G401 (cell line): ENCODE measurements at regions not wholly inside any gene's neighbourhood (a gene's known extent, or its start where the extent isn't known, plus 50 kb on each side); places are given as distances from the start of the nearest gene placed in this dataset.

Source experiments
- DNase-seq: peaks from one replicate; pipeline ENCODE4 v3.0.0-alpha.2; 2015; ENCODE audit warnings: low spot score
- in situ Hi-C: cut with HindIII; loops from 2 replicates; pipeline ENCODE4 v1.10.0; 2016; ENCODE audit warnings: low sequenced_read_pairs, mixed read lengths

GRCh38 chr6:23218751-23219150, 649.4 kb downstream of the HDGFL1 start:
- in situ Hi-C loops = no loop called here
- no peak for DNase-seq

DNA sequence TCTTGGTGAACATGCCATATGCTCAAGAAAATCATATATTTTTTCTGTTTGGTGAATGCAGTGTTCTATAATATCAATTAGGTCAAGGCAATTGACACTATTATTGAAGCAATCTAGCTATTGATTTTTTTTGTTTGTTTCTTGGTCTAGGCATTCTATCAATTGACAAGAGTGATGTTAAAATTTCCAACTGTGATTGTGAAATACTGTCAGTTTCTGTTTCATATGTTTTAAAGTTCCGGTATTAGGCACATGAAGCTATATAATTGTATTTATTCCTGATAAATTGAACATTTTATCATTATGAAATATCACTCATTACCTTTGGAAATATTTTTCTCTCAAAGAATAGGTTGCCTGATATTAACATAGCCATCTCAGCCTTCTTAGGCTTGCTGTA, 653.4 kb downstream of the HDGFL1 start:
- in situ Hi-C loops = no loop called here
- DNase-seq = no peak

GRCh38 chr6:23224540-23224939, 655.2 kb downstream of the HDGFL1 start:
- in situ Hi-C loops = no loop called here
- DNase-seq = no peak

GRCh38 chr6:23228439-23229024, 659.2 kb downstream of the HDGFL1 start:
- no peak for DNase-seq
- in situ Hi-C loops = no loop called here

- in situ Hi-C loops = no loop called here
- no peak for DNase-seq
Observed at GRCh38 chr6:23243854-23244253, 674.5 kb downstream of the HDGFL1 start.

DNA sequence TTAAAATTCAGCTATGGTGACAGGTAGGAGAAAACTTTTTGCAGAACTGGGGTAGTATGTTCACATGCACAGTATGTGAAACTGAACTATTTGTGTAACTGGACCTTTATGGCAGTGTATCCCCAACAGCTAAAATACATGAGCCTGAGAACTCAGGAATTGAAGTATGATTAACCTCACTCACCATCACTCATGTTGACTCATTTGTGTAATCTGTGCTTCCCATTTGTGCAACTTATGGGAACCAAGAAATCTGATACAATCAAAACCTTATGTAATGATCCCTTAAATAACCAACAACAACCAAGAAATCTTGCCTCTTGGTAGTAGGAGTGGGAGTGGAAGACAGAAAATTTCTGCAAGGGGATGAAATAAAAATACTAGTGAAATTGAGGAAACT, 674.9 kb downstream of the HDGFL1 start:
- in situ Hi-C loops = no loop called here
- DNase-seq = no peak

GRCh38 chr6:23245572-23245971, 676.2 kb downstream of the HDGFL1 start:
- in situ Hi-C loops = no loop called here
- DNase-seq = no peak

DNA sequence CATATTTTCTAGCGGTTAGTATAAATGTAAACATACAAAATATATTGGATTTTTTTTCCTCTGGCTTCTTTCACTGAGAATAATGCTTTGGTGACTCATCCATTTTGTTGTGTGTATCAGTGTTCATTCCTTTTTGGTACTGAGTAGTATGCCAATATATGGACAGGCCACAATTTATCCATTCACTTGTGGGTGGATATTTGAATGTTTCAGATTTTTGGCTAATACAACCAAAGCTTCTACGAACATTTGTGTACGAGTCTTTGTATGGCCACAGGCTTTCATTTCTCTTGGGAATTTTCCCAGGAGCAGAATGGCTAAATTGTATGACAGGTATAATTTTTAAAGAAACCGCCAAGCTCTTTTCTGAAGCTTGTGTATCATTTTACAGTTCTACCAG, 677.5 kb downstream of the HDGFL1 start:
- no peak for DNase-seq
- in situ Hi-C loops = no loop called here

DNA sequence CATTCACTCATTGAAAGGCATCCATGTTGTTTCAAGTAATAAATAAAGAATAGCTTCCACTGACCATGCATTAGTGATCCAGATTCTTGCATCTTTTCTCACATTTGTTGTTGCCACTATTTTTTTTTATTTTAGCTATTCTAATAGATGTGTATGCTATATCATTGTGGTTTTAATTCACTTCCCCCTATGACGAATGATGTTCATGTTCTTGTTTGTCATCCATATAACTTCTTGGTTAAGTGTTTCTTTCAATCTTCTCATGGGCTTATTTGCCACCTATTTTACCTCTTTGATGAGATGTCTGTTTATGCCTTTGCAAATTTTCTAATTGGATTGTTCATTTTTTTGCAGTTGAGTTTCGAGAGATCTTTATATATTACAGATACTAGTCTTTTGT, 681.2 kb downstream of the HDGFL1 start:
- in situ Hi-C loops = no loop called here
- DNase-seq = no peak

- in situ Hi-C loops = no loop called here
- no peak for DNase-seq
Observed at GRCh38 chr6:23262864-23263263, 693.5 kb downstream of the HDGFL1 start.

DNA sequence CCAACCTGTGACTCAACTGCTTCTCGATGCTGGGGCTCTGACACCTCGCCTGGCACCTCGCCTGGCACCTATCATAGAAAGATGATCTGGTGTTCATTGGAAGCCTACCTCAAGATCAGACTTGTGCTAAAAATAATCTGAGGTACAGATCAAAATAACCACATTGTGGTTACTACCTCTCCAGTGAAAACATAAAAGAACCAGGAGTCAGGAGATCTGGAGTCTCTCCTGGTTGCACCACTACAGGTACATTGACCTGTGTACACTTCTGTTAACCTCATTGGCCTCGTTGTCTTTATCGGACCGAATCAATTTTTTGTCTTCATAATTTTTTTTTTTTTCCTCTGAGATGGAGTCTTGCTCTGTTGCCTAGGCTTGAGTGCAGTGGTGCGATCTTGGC, 695.9 kb downstream of the HDGFL1 start:
- in situ Hi-C loops = no loop called here
- no peak for DNase-seq

DNA sequence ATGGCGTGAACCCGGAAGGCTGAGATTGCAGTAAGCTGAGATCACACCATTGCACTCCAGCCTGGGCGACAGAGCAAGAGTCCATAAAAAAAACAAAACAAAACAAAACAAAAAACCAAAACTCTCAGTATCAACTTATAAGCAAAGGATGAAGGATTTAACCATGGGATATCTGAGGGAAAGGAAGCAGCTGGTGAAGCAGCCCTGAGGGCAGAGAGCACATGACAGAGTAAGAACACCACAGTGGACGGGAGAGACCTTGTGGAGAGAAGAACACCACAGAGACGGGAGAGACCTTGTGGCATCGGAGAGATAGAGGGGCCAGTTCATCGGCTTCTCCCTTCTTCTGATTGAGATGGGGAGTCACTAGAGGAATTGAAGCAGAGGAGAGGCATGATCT, 697.2 kb downstream of the HDGFL1 start:
- in situ Hi-C loops = no loop called here
- no peak for DNase-seq

DNA sequence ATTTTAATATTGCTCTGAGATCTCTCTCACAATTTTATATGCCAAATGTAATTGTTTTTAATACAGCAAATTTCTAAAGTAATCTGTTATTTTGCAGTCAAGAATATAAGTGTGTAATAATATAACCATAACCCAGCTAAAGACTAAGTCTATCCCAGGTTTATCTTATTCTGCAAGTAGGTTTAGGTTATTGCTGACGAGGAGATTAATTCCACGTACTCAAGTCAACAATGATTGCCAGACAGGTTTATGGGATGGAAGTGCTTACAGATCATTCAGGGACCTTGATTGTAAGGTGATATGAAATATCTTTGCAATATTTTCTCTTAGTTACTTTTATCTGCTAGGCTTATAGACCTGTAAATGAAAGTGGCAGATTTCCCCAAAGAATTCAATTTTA, 698.3 kb downstream of the HDGFL1 start:
- in situ Hi-C loops = no loop called here
- DNase-seq = no peak

DNA sequence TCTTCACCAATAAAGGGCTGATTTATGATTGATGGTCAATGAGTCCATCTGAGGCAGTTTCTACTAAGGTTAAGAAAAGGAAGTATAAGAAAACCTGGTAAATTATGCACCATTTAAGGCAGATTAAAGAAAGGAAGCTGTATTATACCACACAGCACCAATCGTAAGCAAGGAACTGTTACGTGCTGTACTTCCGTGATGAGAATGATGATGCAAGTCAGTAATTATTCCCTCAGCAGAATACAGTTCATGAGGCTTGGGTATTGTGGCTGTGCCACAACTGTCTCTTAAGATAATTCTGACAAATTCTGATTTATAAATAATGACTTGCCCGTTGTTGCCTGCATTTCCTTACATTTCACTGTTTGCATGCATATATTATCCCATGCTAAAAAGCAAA, 699.0 kb downstream of the HDGFL1 start:
- no peak for DNase-seq
- in situ Hi-C loops = no loop called here

DNA sequence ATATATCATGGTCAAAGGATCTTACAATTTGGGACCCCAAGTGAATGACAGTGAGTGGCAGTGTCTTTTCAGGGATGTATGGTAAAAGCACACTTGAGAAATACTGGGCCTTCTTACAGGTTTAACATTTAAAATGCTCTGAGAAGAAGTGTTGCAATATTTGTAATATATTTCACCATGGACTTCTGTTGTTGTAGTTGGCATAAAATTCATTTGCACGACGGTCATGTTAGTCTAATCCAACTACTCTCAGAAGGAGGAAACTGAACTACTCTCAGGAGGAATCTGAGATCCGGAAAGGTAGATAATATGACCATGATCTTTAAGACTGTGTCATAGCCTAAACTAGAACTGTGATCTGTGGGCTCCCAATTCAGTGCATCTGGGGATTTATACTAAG, 700.1 kb downstream of the HDGFL1 start:
- DNase-seq = no peak
- in situ Hi-C loops = no loop called here

DNA sequence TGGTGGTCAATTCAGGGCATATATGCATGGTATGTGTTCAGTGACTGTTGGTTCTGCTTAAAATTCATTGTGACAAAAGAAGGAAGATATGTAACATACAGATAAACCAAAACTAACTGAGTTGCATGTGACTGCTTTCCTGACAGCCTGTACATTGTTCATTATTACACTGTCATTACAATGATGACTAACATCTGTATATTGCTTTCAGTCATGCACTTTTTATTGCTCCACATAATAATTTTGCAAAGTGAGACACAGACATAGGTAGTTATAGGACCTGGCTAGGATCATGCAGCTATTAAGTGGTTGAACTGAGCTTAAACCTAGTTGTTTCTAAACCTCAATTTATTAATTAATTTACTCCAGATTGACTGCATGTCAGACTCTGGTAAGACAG, 703.2 kb downstream of the HDGFL1 start:
- in situ Hi-C loops = no loop called here
- DNase-seq = no peak

DNA sequence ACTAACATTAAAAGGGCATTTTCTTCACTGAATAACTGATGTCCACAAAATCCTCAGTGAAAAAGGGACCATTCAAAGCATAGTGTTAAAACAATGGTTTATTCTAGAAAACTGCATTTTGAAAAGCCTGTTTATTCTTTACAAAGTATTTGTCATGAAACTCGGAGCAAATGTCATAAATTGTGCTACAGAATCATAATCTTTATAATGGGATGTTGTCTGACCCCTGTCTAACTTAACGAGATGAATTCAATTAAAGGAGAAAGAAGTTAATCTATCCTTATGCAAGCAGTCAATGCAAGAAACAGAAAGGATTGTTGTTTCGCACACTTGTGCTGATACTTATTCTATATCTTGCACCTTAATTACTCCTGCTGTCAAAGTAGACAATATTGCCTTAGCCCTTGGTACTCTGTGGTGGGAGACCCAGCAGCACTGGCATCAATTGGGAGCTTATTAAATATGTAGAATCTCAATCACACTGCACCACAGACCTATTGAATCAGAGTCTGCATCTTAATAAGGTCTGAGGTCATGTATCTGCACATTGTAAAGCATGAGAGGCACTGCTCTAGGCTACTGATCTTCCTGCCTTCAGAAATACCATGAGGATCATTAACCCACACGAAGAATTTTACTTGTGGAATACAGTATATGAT, 708.3 kb downstream of the HDGFL1 start:
- DNase-seq = no peak
- in situ Hi-C loops = no loop called here

DNA sequence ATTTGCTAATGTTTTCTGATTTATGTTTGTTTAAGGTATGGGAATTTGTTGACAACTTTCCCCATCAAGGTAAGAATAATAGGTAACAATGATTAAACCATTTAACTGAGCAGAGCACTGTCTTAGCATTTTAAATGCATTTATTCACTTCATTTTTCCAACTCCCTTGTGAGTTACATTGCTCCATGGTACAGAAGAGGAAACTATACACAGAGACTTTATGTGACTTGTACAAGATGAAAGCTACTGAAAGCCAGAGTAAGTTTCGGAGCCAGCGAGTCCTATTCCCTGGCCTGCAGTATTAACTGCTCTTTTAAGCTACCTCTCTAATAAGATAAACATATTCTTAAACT, 708.8 kb downstream of the HDGFL1 start:
- in situ Hi-C loops = no loop called here
- DNase-seq = no peak

- in situ Hi-C loops = no loop called here
- no peak for DNase-seq
Observed at GRCh38 chr6:23280437-23280836, 711.1 kb downstream of the HDGFL1 start.

GRCh38 chr6:23282252-23283021, 713.1 kb downstream of the HDGFL1 start:
- no peak for DNase-seq

DNA sequence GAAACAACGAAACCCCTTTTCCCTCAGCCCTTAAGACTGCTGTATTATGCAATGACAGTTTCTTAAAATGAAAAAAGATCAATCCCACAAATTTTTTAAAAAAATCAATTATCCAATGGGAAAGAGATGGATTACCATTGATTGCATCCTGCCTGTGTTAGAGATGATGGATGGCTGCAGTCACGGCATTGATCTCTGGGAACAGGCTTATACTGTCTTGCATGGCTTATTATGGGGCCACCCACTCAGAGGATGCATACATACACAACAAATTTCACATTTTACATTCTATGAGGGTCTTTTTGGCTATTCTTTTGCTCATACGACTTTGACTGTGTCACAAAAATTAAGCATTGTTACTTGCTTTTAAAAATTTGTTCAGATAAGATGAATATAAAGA, 724.3 kb downstream of the HDGFL1 start:
- in situ Hi-C loops = no loop called here
- DNase-seq = no peak

More at GRCh38 chr6:23282252-23283021, 713.1 kb downstream of the HDGFL1 start:
- in situ Hi-C loops = no loop called here
